ENCODE measurements at regions not wholly inside any gene's neighbourhood (a gene's known extent, or its start where the extent isn't known, plus 50 kb on each side); places are given as distances from the start of the nearest gene placed in this dataset.

DNA sequence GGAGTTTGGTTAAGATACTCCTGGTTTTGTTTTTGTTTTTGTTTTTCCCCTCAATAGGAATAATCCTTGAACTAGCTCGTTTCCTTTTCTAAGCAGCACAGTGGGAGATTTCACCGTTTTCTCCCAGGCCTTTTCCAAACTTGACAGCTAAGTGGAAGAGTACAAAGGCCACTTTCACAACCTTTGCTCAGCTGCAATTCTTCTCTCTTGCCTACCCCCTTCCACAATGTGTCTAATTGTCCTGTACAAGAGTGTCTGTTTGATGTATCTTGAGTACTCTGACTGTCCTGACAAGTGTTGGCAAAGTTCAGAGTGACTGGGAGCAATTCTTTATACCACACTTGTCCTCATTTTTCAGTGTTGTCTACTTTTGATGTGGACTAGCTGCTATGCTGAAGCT is 674.3 kb upstream of the AMOT start:
- Histone ChIP-seq H4K20me1 (ENCODE audit: insufficient read depth, low read length) (no peaks in the 10 kb centered on the region), H3K9ac (ENCODE audit: insufficient read depth, low read depth, low read length) (no peak overlapping the region), H3K27ac (ENCODE audit: extremely low read length, insufficient read depth, low read length) (no peak overlapping the region), H3K27me3 (ENCODE audit: control insufficient read depth in 1 of 2, insufficient read depth in 2 of 2, low read length in 2 of 2) (no peaks in the 10 kb centered on the region), H2AFZ (ENCODE audit: low read length) (no peak overlapping the region), H3K36me3 (replicated peaks in 1 of 2; ENCODE audit: control insufficient read depth in 1 of 2, insufficient read depth in 2 of 2, low read length in 2 of 2) (no peaks in the 10 kb centered on the region), H3K9me3 (ENCODE audit: low read length) (no peaks in the 10 kb centered on the region), H3K4me3 (replicated peaks in 1 of 3; ENCODE audit: insufficient read depth in 1 of 3, low read depth in 2 of 3, low read length in 3 of 3) (no peak overlapping the region), H3K4me2 (ENCODE audit: low read depth, low read length) (0 out of 2 replicates have a peak overlapping the region, but pooled peaks have one; percentile 23), H3K4me1 (ENCODE audit: insufficient read depth, low read length) (peaks cover 16% of the 10 kb centered on the region), H3K79me2 (ENCODE audit: insufficient read depth, low read length) (no peaks in the 10 kb centered on the region)
- WGBS (ENCODE audit: low lambda C conversion rate) = 0% methylated on average over 2 of the region's 2 CpGs
- in situ Hi-C loops (cut with HindIII; ENCODE audit: extremely low pct_ligation_motif_present, low pct_unique_long_range_greater_than_20kb) (no loop called here), intact Hi-C loops (cut with micrococcal nuclease; ENCODE audit: unreplicated experiment) (no loop called here)
- BruUV-seq (replicated peaks) = no TSS peak
- ATAC-seq (peak; percentile 92), FAIRE-seq (peak; percentile 92), DNase-seq (ENCODE audit: low spot score) (peak; percentile 47)
- ChIA-PET CTCF (ENCODE audit: low intra/inter-chr PET ratio, low total read pairs) (no interaction called here), POLR2A (no interaction called here)
- TF ChIP-seq HDAC1 (CRISPR knock-in tag; IDR thresholded peaks at IDR 0.05) = no peak
- TF ChIP-seq HNF4G (IDR thresholded peaks at IDR 0.05; ENCODE audit: borderline replicate concordance, low read depth, low read length) = peak; percentile 89
- no peak for TF ChIP-seq HNF4G (CRISPR knock-in tag; IDR thresholded peaks at IDR 0.05; ENCODE audit: borderline replicate concordance, low read depth)
- 0 out of 2 replicates have a peak, but pooled peaks have one; percentile 26 for TF ChIP-seq GATAD2A (CRISPR knock-in tag; IDR thresholded peaks at IDR 0.05)
- TF ChIP-seq, protein P1, sequence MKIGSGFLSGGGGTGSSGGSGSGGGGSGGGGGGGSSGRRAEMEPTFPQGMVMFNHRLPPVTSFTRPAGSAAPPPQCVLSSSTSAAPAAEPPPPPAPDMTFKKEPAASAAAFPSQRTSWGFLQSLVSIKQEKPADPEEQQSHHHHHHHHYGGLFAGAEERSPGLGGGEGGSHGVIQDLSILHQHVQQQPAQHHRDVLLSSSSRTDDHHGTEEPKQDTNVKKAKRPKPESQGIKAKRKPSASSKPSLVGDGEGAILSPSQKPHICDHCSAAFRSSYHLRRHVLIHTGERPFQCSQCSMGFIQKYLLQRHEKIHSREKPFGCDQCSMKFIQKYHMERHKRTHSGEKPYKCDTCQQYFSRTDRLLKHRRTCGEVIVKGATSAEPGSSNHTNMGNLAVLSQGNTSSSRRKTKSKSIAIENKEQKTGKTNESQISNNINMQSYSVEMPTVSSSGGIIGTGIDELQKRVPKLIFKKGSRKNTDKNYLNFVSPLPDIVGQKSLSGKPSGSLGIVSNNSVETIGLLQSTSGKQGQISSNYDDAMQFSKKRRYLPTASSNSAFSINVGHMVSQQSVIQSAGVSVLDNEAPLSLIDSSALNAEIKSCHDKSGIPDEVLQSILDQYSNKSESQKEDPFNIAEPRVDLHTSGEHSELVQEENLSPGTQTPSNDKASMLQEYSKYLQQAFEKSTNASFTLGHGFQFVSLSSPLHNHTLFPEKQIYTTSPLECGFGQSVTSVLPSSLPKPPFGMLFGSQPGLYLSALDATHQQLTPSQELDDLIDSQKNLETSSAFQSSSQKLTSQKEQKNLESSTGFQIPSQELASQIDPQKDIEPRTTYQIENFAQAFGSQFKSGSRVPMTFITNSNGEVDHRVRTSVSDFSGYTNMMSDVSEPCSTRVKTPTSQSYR (CRISPR knock-in tag; IDR thresholded peaks at IDR 0.05; ENCODE audit: borderline replicate concordance) = peak; percentile 60; the same call in 1 of the 2 replicates
- TF ChIP-seq PHF20 (CRISPR knock-in tag; IDR thresholded peaks at IDR 0.05) = no peak
- TF ChIP-seq GMEB1 (CRISPR knock-in tag; IDR thresholded peaks at IDR 0.05; ENCODE audit: borderline replicate concordance) = no peak
- no peak for TF ChIP-seq FOXK1 (CRISPR knock-in tag; IDR thresholded peaks at IDR 0.05; ENCODE audit: borderline replicate concordance, low read depth)
- TF ChIP-seq ZNF775 (CRISPR knock-in tag; IDR thresholded peaks at IDR 0.05; ENCODE audit: borderline replicate concordance) = no peak
- TF ChIP-seq, protein P2, sequence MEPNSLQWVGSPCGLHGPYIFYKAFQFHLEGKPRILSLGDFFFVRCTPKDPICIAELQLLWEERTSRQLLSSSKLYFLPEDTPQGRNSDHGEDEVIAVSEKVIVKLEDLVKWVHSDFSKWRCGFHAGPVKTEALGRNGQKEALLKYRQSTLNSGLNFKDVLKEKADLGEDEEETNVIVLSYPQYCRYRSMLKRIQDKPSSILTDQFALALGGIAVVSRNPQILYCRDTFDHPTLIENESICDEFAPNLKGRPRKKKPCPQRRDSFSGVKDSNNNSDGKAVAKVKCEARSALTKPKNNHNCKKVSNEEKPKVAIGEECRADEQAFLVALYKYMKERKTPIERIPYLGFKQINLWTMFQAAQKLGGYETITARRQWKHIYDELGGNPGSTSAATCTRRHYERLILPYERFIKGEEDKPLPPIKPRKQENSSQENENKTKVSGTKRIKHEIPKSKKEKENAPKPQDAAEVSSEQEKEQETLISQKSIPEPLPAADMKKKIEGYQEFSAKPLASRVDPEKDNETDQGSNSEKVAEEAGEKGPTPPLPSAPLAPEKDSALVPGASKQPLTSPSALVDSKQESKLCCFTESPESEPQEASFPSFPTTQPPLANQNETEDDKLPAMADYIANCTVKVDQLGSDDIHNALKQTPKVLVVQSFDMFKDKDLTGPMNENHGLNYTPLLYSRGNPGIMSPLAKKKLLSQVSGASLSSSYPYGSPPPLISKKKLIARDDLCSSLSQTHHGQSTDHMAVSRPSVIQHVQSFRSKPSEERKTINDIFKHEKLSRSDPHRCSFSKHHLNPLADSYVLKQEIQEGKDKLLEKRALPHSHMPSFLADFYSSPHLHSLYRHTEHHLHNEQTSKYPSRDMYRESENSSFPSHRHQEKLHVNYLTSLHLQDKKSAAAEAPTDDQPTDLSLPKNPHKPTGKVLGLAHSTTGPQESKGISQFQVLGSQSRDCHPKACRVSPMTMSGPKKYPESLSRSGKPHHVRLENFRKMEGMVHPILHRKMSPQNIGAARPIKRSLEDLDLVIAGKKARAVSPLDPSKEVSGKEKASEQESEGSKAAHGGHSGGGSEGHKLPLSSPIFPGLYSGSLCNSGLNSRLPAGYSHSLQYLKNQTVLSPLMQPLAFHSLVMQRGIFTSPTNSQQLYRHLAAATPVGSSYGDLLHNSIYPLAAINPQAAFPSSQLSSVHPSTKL (CRISPR knock-in tag; IDR thresholded peaks at IDR 0.05) = peak; percentile 44
- 0 out of 2 replicates have a peak, but pooled peaks have one; percentile 27 for TF ChIP-seq ZNF644 (CRISPR knock-in tag; IDR thresholded peaks at IDR 0.05; ENCODE audit: low read depth)
- TF ChIP-seq ZNF607 (CRISPR knock-in tag; IDR thresholded peaks at IDR 0.05; ENCODE audit: borderline replicate concordance) = no peak
- no peak for TF ChIP-seq WIZ (CRISPR knock-in tag; IDR thresholded peaks at IDR 0.05)
- TF ChIP-seq ZSCAN12 (CRISPR knock-in tag; IDR thresholded peaks at IDR 0.05) = no peak
- TF ChIP-seq SOX13 (IDR thresholded peaks at IDR 0.05) = no peak
- TF ChIP-seq SOX13 (CRISPR knock-in tag; conservative IDR thresholded peaks at IDR 0.05 in 1 of 2, IDR thresholded peaks at IDR 0.05 in 1 of 2) = peak in 1 of 2 experiments; percentile 72; a peak in 2 of 4 replicates
- peak; percentile 82 for TF ChIP-seq HNF4A (CRISPR knock-in tag; IDR thresholded peaks at IDR 0.05)
